ENCODE measurements at regions not wholly inside any gene's neighbourhood (a gene's known extent, or its start where the extent isn't known, plus 50 kb on each side); places are given as distances from the start of the nearest gene placed in this dataset.

DNA sequence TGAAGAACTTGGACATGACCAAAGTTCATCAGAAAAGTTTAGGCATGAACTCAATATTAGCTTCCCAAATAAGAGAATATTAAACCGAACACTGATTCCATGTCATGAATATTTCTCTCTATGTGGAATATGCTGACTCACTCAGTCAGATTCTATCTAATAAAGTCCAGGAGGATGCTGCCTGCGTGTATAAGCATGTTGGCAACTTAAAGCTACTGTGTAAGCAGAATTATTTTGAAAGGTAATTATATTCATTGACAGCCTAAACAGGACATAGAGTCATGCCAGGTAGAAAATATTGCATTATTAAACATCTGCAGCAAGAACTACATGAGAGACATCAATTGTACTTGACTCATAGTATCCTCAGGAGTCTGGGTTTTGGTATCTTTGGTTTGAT, 367.9 kb upstream of the SPOCK3 start:
- ChIA-PET POLR2A (no interaction called here), CTCF (no interaction called here)
- no peaks in the 10 kb centered on the region for H3K36me3 ChIP-seq (ENCODE audit: control insufficient read depth, insufficient read depth, low read length)
- no peak overlapping the region for H3K4me3 ChIP-seq (ENCODE audit: low read depth, low read length)
- no peak for DNase-seq (ENCODE audit: low read depth)
- H3K27me3 ChIP-seq (ENCODE audit: control insufficient read depth, insufficient read depth, low read length) = no peaks in the 10 kb centered on the region
- TF ChIP-seq, protein P1, sequence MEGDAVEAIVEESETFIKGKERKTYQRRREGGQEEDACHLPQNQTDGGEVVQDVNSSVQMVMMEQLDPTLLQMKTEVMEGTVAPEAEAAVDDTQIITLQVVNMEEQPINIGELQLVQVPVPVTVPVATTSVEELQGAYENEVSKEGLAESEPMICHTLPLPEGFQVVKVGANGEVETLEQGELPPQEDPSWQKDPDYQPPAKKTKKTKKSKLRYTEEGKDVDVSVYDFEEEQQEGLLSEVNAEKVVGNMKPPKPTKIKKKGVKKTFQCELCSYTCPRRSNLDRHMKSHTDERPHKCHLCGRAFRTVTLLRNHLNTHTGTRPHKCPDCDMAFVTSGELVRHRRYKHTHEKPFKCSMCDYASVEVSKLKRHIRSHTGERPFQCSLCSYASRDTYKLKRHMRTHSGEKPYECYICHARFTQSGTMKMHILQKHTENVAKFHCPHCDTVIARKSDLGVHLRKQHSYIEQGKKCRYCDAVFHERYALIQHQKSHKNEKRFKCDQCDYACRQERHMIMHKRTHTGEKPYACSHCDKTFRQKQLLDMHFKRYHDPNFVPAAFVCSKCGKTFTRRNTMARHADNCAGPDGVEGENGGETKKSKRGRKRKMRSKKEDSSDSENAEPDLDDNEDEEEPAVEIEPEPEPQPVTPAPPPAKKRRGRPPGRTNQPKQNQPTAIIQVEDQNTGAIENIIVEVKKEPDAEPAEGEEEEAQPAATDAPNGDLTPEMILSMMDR (IDR thresholded peaks at IDR 0.05; ENCODE audit: insufficient read depth, low read depth, low read length) = no peak

GRCh38 chr4:167606551-167606950, 372.3 kb upstream of the SPOCK3 start:
- CTCF ChIA-PET = no interaction called here
- no peaks in the 10 kb centered on the region for H3K27me3 ChIP-seq (ENCODE audit: control insufficient read depth, insufficient read depth, low read length)
- H3K4me3 ChIP-seq (ENCODE audit: low read depth, low read length) = no peak overlapping the region
- TF ChIP-seq, protein P1 (IDR thresholded peaks at IDR 0.05; ENCODE audit: insufficient read depth, low read depth, low read length) = no peak
- DNase-seq (ENCODE audit: low read depth) = no peak
- H3K36me3 ChIP-seq (ENCODE audit: control insufficient read depth, insufficient read depth, low read length) = no peaks in the 10 kb centered on the region
- POLR2A ChIA-PET = no interaction called here

- CTCF ChIA-PET = no interaction called here
- TF ChIP-seq, protein P1 (IDR thresholded peaks at IDR 0.05; ENCODE audit: insufficient read depth, low read depth, low read length) = no peak
Measured at GRCh38 chr4:167613381-167613780, 379.1 kb upstream of the SPOCK3 start.

DNA sequence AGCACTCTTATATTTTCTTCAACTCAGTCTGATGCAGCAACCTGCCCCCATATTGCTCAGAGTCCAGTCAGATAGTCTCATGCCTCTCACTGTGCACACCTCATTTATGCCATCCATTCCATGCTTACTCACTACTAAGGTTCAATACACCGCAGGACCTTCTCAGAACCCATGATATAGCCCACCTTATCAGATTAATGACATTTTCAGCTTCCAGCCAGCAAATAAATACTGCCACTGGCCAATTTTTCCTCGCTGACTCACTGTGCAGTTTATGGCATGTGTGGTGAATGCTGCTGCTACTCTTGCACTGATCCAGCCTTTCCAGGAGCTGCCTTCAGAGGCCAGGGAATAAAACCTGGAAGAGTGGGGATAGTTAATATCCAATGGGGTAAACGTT, 380.6 kb upstream of the SPOCK3 start:
- Histone ChIP-seq H3K27me3 (ENCODE audit: control insufficient read depth, insufficient read depth, low read length) (no peaks in the 10 kb centered on the region), H3K36me3 (ENCODE audit: control insufficient read depth, insufficient read depth, low read length) (no peaks in the 10 kb centered on the region), H3K4me3 (ENCODE audit: low read depth, low read length) (no peak overlapping the region)
- POLR2A ChIA-PET = no interaction called here
- TF ChIP-seq, protein P1 (IDR thresholded peaks at IDR 0.05; ENCODE audit: insufficient read depth, low read depth, low read length) = no peak
- no peak for DNase-seq (ENCODE audit: low read depth)
- CTCF ChIA-PET = no interaction called here

More at GRCh38 chr4:167613381-167613780, 379.1 kb upstream of the SPOCK3 start:
- POLR2A ChIA-PET = no interaction called here
- no peak for DNase-seq (ENCODE audit: low read depth)
- Histone ChIP-seq H3K36me3 (ENCODE audit: control insufficient read depth, insufficient read depth, low read length) (no peaks in the 10 kb centered on the region), H3K27me3 (ENCODE audit: control insufficient read depth, insufficient read depth, low read length) (no peaks in the 10 kb centered on the region), H3K4me3 (ENCODE audit: low read depth, low read length) (no peak overlapping the region)

GRCh38 chr4:167616476-167616875, 382.2 kb upstream of the SPOCK3 start:
- no peaks in the 10 kb centered on the region for H3K36me3 ChIP-seq (ENCODE audit: control insufficient read depth, insufficient read depth, low read length)
- CTCF ChIA-PET = no interaction called here
- POLR2A ChIA-PET = no interaction called here

More at GRCh38 chr4:167616476-167616875, 382.2 kb upstream of the SPOCK3 start:
- DNase-seq (ENCODE audit: low read depth) = no peak
- Histone ChIP-seq H3K27me3 (ENCODE audit: control insufficient read depth, insufficient read depth, low read length) (no peaks in the 10 kb centered on the region), H3K4me3 (ENCODE audit: low read depth, low read length) (no peak overlapping the region)
- TF ChIP-seq, protein P1 (IDR thresholded peaks at IDR 0.05; ENCODE audit: insufficient read depth, low read depth, low read length) = no peak

Measured in BJ (cell line).